H9 (cell line): ENCODE measurements at regions not wholly inside any gene's neighbourhood (a gene's known extent, or its start where the extent isn't known, plus 50 kb on each side); places are given as distances from the start of the nearest gene placed in this dataset.

Experiments used
- DNase-seq: peaks from one replicate; pipeline ENCODE4 v3.0.0-alpha.2; 2017
- H2AFZ ChIP-seq: one replicate; pipeline ENCODE4 v1.6.1; 2013; ENCODE audit warnings: mild to moderate bottlenecking, low read length, control low read depth, moderate library complexity
- H2AK5ac ChIP-seq: 2 replicates; pipeline ENCODE4 v1.6.1; 2013; ENCODE audit warnings: low read length, control low read depth, mixed read lengths; ENCODE audit not compliant: insufficient read length
- H2BK120ac ChIP-seq: one replicate; pipeline ENCODE4 v1.6.1; 2013; ENCODE audit warnings: low read depth, mild to moderate bottlenecking, low read length, control low read depth, inconsistent platforms; ENCODE audit not compliant: poor library complexity, severe bottlenecking
- H2BK12ac ChIP-seq: 2 replicates; pipeline ENCODE4 v1.6.1; 2013; ENCODE audit warnings: low read length, control low read depth, mixed read lengths, low read depth; ENCODE audit not compliant: insufficient read length
- H2BK15ac ChIP-seq: 2 replicates; pipeline ENCODE4 v1.6.1; 2013; ENCODE audit warnings: low read depth, low read length, control low read depth
- H2BK20ac ChIP-seq: one replicate; pipeline ENCODE4 v1.6.1; 2013; ENCODE audit warnings: low read depth, mild to moderate bottlenecking, low read length, control low read depth, inconsistent platforms; ENCODE audit not compliant: poor library complexity, severe bottlenecking
- H2BK5ac ChIP-seq: 2 replicates; pipeline ENCODE4 v1.6.1; 2013; ENCODE audit warnings: low read length, control low read depth, mixed read lengths; ENCODE audit not compliant: insufficient read length
- H3K14ac ChIP-seq: 2 replicates; pipeline ENCODE4 v1.6.1; 2013; ENCODE audit warnings: low read length, control low read depth; ENCODE audit not compliant: insufficient read depth
- H3K18ac ChIP-seq: 2 replicates; pipeline ENCODE4 v1.6.1; 2013; ENCODE audit warnings: low read depth, mild to moderate bottlenecking, mixed read lengths, low read length, control low read depth; ENCODE audit not compliant: insufficient read length
- H3K23ac ChIP-seq: 2 replicates; pipeline ENCODE4 v1.6.1; 2013; ENCODE audit warnings: low read length, control low read depth, mixed read lengths, low read depth; ENCODE audit not compliant: insufficient read length
- H3K23me2 ChIP-seq: 2 replicates; pipeline ENCODE4 v1.6.1; 2013; ENCODE audit warnings: low read depth, mild to moderate bottlenecking, mixed read lengths, low read length, control low read depth; ENCODE audit not compliant: insufficient read length, poor library complexity, severe bottlenecking
- H3K27ac ChIP-seq: 2 replicates; pipeline ENCODE4 v1.5.1; 2013; ENCODE audit warnings: low read length, control low read depth, mixed read lengths, low read depth; ENCODE audit not compliant: insufficient read length
- H3K27me3 ChIP-seq: 2 replicates; pipeline ENCODE4 v1.6.1; 2013; ENCODE audit warnings: low read length, control low read depth, inconsistent platforms; ENCODE audit not compliant: insufficient read depth
- H3K4ac ChIP-seq: 2 replicates; pipeline ENCODE4 v1.6.1; 2013; ENCODE audit warnings: low read depth, mild to moderate bottlenecking, control low read depth, inconsistent platforms, low read length, moderate library complexity
- H3K4me1 ChIP-seq: 2 replicates; pipeline ENCODE4 v1.6.1; 2013; ENCODE audit warnings: low read length, control low read depth, inconsistent platforms; ENCODE audit not compliant: insufficient read depth
- H3K4me2 ChIP-seq: 2 replicates; pipeline ENCODE4 v1.6.1; 2013; ENCODE audit warnings: low read length, control low read depth, mixed read lengths; ENCODE audit not compliant: insufficient read length, insufficient read depth
- H3K56ac ChIP-seq: 2 replicates; pipeline ENCODE4 v1.6.1; 2013; ENCODE audit warnings: low read depth, mild to moderate bottlenecking, mixed read lengths, low read length, control low read depth; ENCODE audit not compliant: insufficient read length
- H3K79me1 ChIP-seq: 2 replicates; pipeline ENCODE4 v1.6.1; 2013; ENCODE audit warnings: low read depth, mild to moderate bottlenecking, moderate library complexity, low read length, control low read depth, inconsistent platforms; ENCODE audit not compliant: insufficient read depth, poor library complexity, severe bottlenecking
- H3K79me2 ChIP-seq: 2 replicates; pipeline ENCODE4 v1.6.1; 2013; ENCODE audit warnings: low read length, control low read depth, inconsistent platforms; ENCODE audit not compliant: insufficient read depth
- H3K9ac ChIP-seq: 2 replicates; pipeline ENCODE4 v1.6.1; 2013; ENCODE audit warnings: low read length, control low read depth, mixed read lengths; ENCODE audit not compliant: insufficient read length; ENCODE audit errors: extremely low read depth
- H3K9me3 ChIP-seq: one replicate; pipeline ENCODE4 v1.6.1; 2013; ENCODE audit warnings: low read depth, low read length, inconsistent platforms; ENCODE audit not compliant: control insufficient read depth
- H3T11ph ChIP-seq: one replicate; pipeline ENCODE4 v1.6.1; 2013; ENCODE audit warnings: mild to moderate bottlenecking, low read length, control low read depth, inconsistent platforms
- H4K20me1 ChIP-seq: one replicate; pipeline ENCODE4 v1.6.1; 2013; ENCODE audit not compliant: control insufficient read depth, insufficient read length, insufficient read depth
- H4K5ac ChIP-seq: 2 replicates; pipeline ENCODE4 v1.6.1; 2013; ENCODE audit warnings: low read depth, mild to moderate bottlenecking, mixed read lengths, low read length, control low read depth; ENCODE audit not compliant: insufficient read length
- H4K8ac ChIP-seq: replicated peaks from 2 replicates; pipeline ENCODE4 v1.6.1; 2013; ENCODE audit warnings: low read length, control low read depth, mixed read lengths, low read depth; ENCODE audit not compliant: insufficient read length
- H4K91ac ChIP-seq: 2 replicates; pipeline ENCODE4 v1.6.1; 2013; ENCODE audit warnings: low read depth, mild to moderate bottlenecking, moderate library complexity, mixed read lengths, low read length, control low read depth; ENCODE audit not compliant: insufficient read length
- H3K27ac Mint-ChIP-seq, 3 experiments: 2 replicates in 2 of 3; 3 replicates in 1 of 3; pipeline ENCODE4 v1.8.0; 2020 to 2021; ENCODE audit warnings: mixed read lengths in 3 of 3, mild to moderate bottlenecking in 1 of 3, moderate library complexity in 1 of 3
- H3K27me3 Mint-ChIP-seq: 2 replicates; pipeline ENCODE4 v1.8.0; 2021; ENCODE audit warnings: low read depth, mild to moderate bottlenecking, moderate library complexity, mixed read lengths
- H3K36me3 Mint-ChIP-seq, 3 experiments: 2 replicates in 2 of 3; 3 replicates in 1 of 3; pipeline ENCODE4 v1.8.0; 2020 to 2021; ENCODE audit warnings: low read depth in 3 of 3, mixed read lengths in 3 of 3; ENCODE audit not compliant: insufficient read depth in 1 of 3
- H3K4me1 Mint-ChIP-seq, 2 experiments: 2 replicates each; pipeline ENCODE4 v1.8.0; 2020; ENCODE audit warnings: mixed read lengths in 2 of 2
- H3K4me3 Mint-ChIP-seq, 2 experiments: 2 replicates in 1 of 2; 3 replicates in 1 of 2; pipeline ENCODE4 v1.8.0; 2020 to 2021; ENCODE audit warnings: mild to moderate bottlenecking in 2 of 2, mixed read lengths in 2 of 2, moderate library complexity in 1 of 2
- H3K9me3 Mint-ChIP-seq, 2 experiments: 2 replicates in 1 of 2; 3 replicates in 1 of 2; pipeline ENCODE4 v1.8.0; 2020; ENCODE audit warnings: mild to moderate bottlenecking in 2 of 2, mixed read lengths in 2 of 2, moderate library complexity in 1 of 2
- CTCF ChIP-seq: fragments of 200-600 bp; sonication (generic); conservative IDR thresholded peaks from 3 replicates; pipeline ENCODE4 v1.8.0; 2021; ENCODE audit warnings: antibody characterized with exemption, mild to moderate bottlenecking
- WGBS: extraction: QIAGEN DNeasy Blood & Tissue Kit; methylation state at CpG from one replicate; pipeline ENCODE4 v1.1.7; 2013; ENCODE audit warnings: missing lambda C conversion rate, low lambda C conversion rate, mixed read lengths; ENCODE audit not compliant: insufficient read length; ENCODE audit errors: extremely low coverage; 5-methylcytosine and 5-hydroxymethylcytosine counted together

GRCh38 chr16:9542165-9542755 lies 450.8 kb downstream of the HAPSTR1 start:
- Histone ChIP-seq H2BK5ac (no peak overlapping the region), H2AFZ (no peak overlapping the region), H2BK120ac (no peak overlapping the region), H2BK15ac (no peak overlapping the region), H4K8ac (no peak overlapping the region), H3K4me1 (no peaks in the 10 kb centered on the region), H2AK5ac (no peak overlapping the region), H3K56ac (no peak overlapping the region), H3K79me2 (no peaks in the 10 kb centered on the region), H4K5ac (no peak overlapping the region), H3K23ac (no peak overlapping the region), H3K23me2 (no peaks in the 10 kb centered on the region), H3K27ac (no peak overlapping the region), H4K91ac (no peak overlapping the region), H3K18ac (no peak overlapping the region), H2BK20ac (no peak overlapping the region), H3K79me1 (no peaks in the 10 kb centered on the region), H3K27me3 (no peaks in the 10 kb centered on the region), H3K4ac (no peak overlapping the region), H3T11ph (no peak overlapping the region), H2BK12ac (no peak overlapping the region), H3K9ac (no peak overlapping the region), H3K9me3 (peaks cover 6% of the 10 kb centered on the region), H3K14ac (no peak overlapping the region), H3K4me2 (no peak overlapping the region), H4K20me1 (no peaks in the 10 kb centered on the region)
- Mint-ChIP-seq H3K4me3 (no peak overlapping the region), H3K4me1 (peaks cover 4 to 12% of the 10 kb centered on the region in 2 experiments; a peak in 2 of 4 replicates), H3K27ac (no peak overlapping the region; a peak in 1 of 7 replicates), H3K27me3 (no peaks in the 10 kb centered on the region; the same call in 1 of the 2 replicates), H3K36me3 (peaks cover 2 to 12% (median 4%) of the 10 kb centered on the region in 3 experiments; a peak in 4 of 7 replicates), H3K9me3 (peaks cover 6% of the 10 kb centered on the region in 2 experiments; a peak in 3 of 5 replicates)
- no peak for DNase-seq
- no peak for TF ChIP-seq CTCF
- WGBS: no CpG with 5 or more reads among the region's 8 CpGs
